Mucosa of rectum (tissue), 2 donors: ENCODE measurements at regions not wholly inside any gene's neighbourhood (a gene's known extent, or its start where the extent isn't known, plus 50 kb on each side); places are given as distances from the start of the nearest gene placed in this dataset.

Experiments
- H3K27ac ChIP-seq, 2 donors: one replicate each; pipeline ENCODE4 v1.7.0; 2013; ENCODE audit warnings: inconsistent platforms in 2 of 2, low read depth in 2 of 2, low read length in 2 of 2
- H3K27me3 ChIP-seq, 2 donors: one replicate each; pipeline ENCODE4 v1.7.0; 2013; ENCODE audit warnings: low read length in 2 of 2; ENCODE audit not compliant: control insufficient read depth in 2 of 2, insufficient read depth in 2 of 2
- H3K36me3 ChIP-seq, 2 donors: one replicate each; pipeline ENCODE4 v1.7.0; 2013; ENCODE audit warnings: low read length in 2 of 2; ENCODE audit not compliant: control insufficient read depth in 2 of 2, insufficient read depth in 2 of 2
- H3K4me1 ChIP-seq, 2 donors: one replicate each; pipeline ENCODE4 v1.7.0; 2013; ENCODE audit warnings: low read length in 2 of 2, mild to moderate bottlenecking in 1 of 2; ENCODE audit not compliant: control insufficient read depth in 2 of 2, insufficient read depth in 2 of 2
- H3K4me3 ChIP-seq, 2 donors: one replicate each; pipeline ENCODE4 v1.7.0; 2013; ENCODE audit warnings: low read length in 2 of 2
- H3K9ac ChIP-seq, 2 donors: one replicate each; pipeline ENCODE4 v1.7.0; 2013; ENCODE audit warnings: low read length in 2 of 2, low read depth in 1 of 2, mild to moderate bottlenecking in 1 of 2
- H3K9me3 ChIP-seq, 2 donors: one replicate each; pipeline ENCODE4 v1.7.0; 2013; ENCODE audit warnings: low read length in 2 of 2; ENCODE audit not compliant: control insufficient read depth in 2 of 2
- donor health status: healthy.
- donor health status: Normal muscosa, but diverticular disease.

DNA sequence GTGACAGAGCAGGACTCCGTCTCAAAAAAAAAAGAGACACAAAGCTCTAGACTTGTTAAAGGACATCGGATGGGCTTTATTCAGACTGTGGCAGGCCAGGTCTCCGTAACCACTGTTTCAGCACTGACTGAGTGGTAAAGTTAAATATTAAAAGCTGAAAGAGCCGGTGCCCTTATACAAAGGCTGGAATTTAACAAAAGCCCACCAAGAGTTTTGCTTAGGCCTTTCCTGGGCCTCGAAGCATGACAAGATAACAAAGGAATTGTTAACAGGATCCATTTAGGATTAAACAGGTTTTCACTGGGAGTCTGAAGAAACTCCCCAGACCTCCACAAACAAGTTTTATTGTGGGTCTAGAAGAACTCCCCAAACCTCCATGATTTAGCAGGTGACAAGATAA lies 727.8 kb downstream of the TYW1 start:
- Histone ChIP-seq H3K4me1 (no peaks in the 10 kb centered on the region), H3K27ac (no peak overlapping the region), H3K4me3 (no peak overlapping the region), H3K36me3 (no peaks in the 10 kb centered on the region), H3K27me3 (no peaks in the 10 kb centered on the region), H3K9ac (no peak overlapping the region), H3K9me3 (no peaks in the 10 kb centered on the region)

DNA sequence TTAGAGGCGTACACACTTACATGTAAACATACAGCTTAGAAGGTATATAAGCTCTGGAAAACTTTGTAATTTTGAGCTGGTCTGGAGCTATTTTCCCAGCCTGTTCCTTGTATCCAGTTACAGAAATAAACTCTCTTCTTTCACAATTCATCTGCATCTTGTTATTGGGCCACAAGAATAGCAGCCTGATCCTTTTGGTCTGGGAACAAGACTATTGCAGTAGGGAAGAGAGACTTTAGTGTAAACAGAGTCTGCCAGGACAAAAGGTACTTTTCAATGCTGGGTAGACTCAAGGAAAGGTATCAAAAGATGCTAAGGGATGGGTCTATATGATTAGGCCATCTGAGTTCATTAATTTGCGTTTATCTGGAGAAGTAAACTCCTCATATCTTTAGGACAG lies 728.3 kb downstream of the TYW1 start:
- no peak overlapping the region for H3K9ac ChIP-seq
- H3K36me3 ChIP-seq = no peaks in the 10 kb centered on the region
- no peaks in the 10 kb centered on the region for H3K27me3 ChIP-seq
- no peak overlapping the region for H3K4me3 ChIP-seq
- H3K9me3 ChIP-seq = no peaks in the 10 kb centered on the region
- H3K4me1 ChIP-seq = no peaks in the 10 kb centered on the region
- no peak overlapping the region for H3K27ac ChIP-seq

DNA sequence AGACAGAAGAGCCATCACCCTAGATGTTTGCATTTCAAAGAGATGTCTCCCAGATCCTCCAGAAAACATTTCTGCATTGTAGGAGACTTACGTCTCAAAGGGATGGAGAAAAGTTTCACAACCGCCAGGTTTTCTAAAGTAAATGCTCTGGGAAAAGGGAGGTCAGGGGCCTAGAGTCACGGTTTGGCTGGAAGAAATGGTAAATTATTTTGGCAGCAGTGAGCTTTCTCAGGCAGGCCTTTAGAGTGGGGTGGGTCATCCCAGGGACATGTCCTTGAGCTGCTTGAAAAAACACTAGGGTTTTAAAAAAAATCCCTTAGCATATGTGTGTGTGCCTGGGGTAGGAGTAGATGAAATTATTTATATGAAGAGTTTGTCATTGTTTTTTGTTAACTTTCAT lies 728.8 kb downstream of the TYW1 start:
- Histone ChIP-seq H3K27me3 (no peaks in the 10 kb centered on the region), H3K27ac (no peak overlapping the region)

DNA sequence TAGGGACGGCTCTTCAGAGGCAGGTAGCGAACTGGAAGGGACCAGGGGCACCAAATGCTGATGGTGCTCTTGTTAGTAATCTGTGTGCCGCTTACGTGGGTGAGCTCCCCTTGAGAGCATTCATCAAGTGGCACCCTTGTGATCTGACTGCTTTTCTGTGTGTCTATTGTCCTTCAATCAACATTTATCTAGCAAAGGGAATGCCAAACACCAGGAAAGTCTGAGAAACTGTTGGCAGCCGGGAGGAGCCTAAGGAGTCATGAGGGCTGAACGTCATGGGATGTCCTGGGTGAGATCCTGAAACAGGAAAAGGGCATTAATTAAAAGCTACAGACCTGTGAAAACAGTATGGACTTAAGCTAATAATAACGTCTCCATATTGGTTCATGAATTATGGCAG lies 733.1 kb downstream of the TYW1 start:
- Histone ChIP-seq H3K27me3 (no peaks in the 10 kb centered on the region), H3K9ac (no peak overlapping the region), H3K36me3 (no peaks in the 10 kb centered on the region), H3K9me3 (no peaks in the 10 kb centered on the region), H3K4me3 (no peak overlapping the region), H3K4me1 (no peaks in the 10 kb centered on the region), H3K27ac (no peak overlapping the region)

More for the DNA sequence above, 728.8 kb downstream of the TYW1 start:
- no peaks in the 10 kb centered on the region for H3K36me3 ChIP-seq
- H3K4me1 ChIP-seq = no peaks in the 10 kb centered on the region
- H3K9ac ChIP-seq = no peak overlapping the region
- no peaks in the 10 kb centered on the region for H3K9me3 ChIP-seq
- H3K4me3 ChIP-seq = no peak overlapping the region

DNA sequence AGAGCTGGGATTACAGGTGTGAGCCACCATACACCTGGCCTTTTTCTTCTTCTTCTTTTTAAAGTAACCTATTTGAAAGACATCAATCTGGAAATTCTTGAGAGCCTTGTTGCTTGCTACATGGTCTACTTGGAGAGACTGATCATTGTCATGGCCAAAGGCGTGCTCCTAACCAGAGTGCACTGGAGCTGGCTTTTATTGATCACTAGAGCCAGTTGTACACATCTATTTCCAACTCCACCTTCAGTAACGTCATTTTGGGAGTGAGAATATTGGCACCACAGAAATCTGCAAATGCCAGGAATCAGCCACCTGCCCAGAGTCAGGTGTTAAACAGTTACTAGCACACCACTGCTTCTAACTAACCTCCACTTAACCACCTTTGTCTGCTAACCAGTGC lies 735.1 kb downstream of the TYW1 start:
- Histone ChIP-seq H3K4me3 (no peak overlapping the region), H3K27me3 (no peaks in the 10 kb centered on the region), H3K9me3 (no peaks in the 10 kb centered on the region), H3K4me1 (no peaks in the 10 kb centered on the region), H3K27ac (no peak overlapping the region), H3K9ac (no peak overlapping the region), H3K36me3 (no peaks in the 10 kb centered on the region)

DNA sequence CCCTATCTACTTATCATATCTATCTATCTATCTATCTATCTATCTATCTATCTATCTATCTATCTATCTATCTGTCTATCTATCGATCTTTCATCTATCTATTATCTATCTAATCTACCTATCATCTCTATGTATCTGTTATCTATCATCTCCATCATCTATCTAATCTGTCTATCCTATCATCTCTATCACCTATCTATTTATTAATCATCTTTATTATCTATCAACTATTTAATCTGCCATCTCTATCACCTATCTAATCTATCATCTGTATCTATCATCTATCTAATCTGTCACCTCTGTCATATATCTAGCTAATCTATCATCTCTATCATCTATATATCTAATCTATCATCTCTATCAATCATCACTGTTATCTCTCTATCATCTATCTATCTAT lies 736.3 kb downstream of the TYW1 start:
- Histone ChIP-seq H3K27ac (no peak overlapping the region), H3K4me1 (no peaks in the 10 kb centered on the region), H3K27me3 (no peaks in the 10 kb centered on the region), H3K9me3 (no peaks in the 10 kb centered on the region), H3K36me3 (no peaks in the 10 kb centered on the region), H3K9ac (no peak overlapping the region), H3K4me3 (no peak overlapping the region)

DNA sequence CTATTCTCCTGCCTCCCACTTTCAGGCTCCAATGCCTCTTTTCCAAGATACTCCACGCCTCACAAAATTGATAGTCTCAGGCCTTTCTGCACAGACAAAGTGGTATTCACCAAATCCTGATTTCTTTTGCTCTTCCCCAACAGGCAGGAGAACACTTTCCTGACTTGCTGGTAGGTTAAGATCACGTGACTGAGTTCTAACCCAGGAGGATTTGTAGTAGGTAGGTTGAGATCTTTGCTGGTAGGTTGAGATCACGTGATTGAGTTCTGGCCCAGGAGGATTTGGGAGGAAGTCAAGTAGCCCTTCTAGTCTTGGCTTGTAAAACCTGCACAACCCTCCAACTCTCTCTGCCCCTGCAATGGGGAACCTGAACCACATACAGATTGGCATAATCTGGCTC lies 741.5 kb downstream of the TYW1 start:
- no peak overlapping the region for H3K9ac ChIP-seq
- no peak overlapping the region for H3K4me3 ChIP-seq
- H3K36me3 ChIP-seq = no peaks in the 10 kb centered on the region
- no peaks in the 10 kb centered on the region for H3K4me1 ChIP-seq
- H3K9me3 ChIP-seq = peaks cover 0 to 3% of the 10 kb centered on the region in 2 donors
- no peaks in the 10 kb centered on the region for H3K27me3 ChIP-seq
- H3K27ac ChIP-seq = no peak overlapping the region

DNA sequence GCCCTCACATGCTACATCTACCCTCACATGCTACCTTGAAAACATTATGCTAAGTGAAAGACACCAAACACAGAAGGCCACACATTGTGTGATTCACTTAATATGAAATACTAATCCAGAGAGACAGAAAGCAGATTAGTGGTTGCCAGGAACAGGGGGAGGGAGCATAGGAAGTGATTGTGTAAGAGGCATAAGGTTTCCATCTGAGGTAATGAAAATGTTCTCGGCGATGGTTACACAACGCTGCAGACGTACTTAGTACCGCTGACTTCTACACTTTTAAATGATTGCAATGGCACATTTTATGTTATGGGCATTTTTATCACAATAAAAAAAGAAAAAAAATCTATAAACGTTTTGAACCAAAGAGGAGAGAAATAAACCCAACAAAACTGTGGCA lies 742.3 kb downstream of the TYW1 start:
- peaks cover 0 to 3% of the 10 kb centered on the region in 2 donors for H3K9me3 ChIP-seq
- H3K27me3 ChIP-seq = no peaks in the 10 kb centered on the region
- no peak overlapping the region for H3K4me3 ChIP-seq
- H3K9ac ChIP-seq = no peak overlapping the region
- no peaks in the 10 kb centered on the region for H3K36me3 ChIP-seq
- no peaks in the 10 kb centered on the region for H3K4me1 ChIP-seq
- H3K27ac ChIP-seq = no peak overlapping the region

DNA sequence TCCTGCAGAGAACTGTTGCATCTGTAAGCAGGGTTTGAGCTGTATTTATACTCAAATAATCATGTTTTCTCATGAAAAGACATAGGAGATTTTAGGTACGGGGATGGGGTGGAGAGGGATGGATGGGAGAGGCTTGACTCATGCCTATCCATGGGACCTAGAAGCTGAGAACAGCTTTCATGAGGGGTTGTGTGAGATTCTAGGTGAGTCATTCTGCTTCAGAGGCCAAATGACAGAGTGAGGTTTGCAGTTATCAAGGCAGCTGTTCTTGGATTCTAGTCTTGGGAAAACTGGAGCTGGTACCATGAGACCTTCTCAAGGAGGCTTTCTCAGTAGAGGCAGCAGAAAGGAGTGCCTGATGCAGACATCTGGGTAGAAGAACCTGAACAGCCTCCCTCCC lies 746.9 kb downstream of the TYW1 start:
- Histone ChIP-seq H3K9ac (no peak overlapping the region), H3K27ac (no peak overlapping the region), H3K9me3 (peaks cover 0 to 3% of the 10 kb centered on the region in 2 donors), H3K4me1 (no peaks in the 10 kb centered on the region), H3K27me3 (no peaks in the 10 kb centered on the region), H3K36me3 (no peaks in the 10 kb centered on the region), H3K4me3 (no peak overlapping the region)

DNA sequence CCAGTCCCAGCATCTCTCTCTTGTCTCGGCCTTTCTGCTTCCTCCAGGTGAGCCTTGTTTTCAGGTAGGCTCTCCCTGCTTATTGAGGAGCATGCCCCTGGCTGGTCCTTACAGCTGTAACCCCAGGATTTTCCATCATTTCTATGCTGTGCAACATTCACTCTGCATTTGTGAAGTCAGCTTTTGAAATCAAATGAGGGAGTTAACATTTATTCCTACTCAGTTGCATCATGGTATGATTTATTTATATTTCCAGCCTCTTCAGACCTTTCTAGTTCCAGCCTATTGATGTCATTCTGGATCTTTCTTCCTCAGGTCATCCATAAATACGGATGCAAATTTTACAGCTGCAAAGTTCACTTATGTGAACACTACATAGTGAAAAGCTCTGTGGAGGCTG lies 755.6 kb downstream of the TYW1 start:
- H3K9me3 ChIP-seq = peaks cover 0 to 4% of the 10 kb centered on the region in 2 donors
- no peaks in the 10 kb centered on the region for H3K4me1 ChIP-seq
- no peak overlapping the region for H3K27ac ChIP-seq

DNA sequence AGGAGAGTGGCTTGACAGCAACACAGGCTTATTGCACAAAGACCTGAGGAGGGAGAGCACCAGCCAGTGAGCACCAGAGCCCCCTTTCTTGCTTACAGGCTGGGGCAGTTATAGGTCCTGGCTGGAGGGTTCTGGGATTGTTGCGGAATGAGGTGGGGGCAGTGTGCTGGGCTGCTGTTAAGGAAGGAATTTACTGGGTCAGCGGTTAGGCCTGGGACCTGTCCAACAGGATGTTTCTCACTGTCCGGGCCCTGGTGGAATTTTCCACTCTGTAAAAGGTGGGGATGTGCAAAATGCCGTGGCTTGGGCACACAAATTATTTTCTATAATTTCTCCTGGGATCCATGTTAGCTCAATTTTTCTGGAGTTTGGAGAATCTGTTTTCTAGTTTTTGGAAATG lies 757.3 kb downstream of the TYW1 start:
- no peaks in the 10 kb centered on the region for H3K36me3 ChIP-seq
- H3K27me3 ChIP-seq = no peaks in the 10 kb centered on the region
- no peak overlapping the region for H3K27ac ChIP-seq
- no peak overlapping the region for H3K9ac ChIP-seq
- peaks cover 0 to 4% of the 10 kb centered on the region in 2 donors for H3K9me3 ChIP-seq
- no peaks in the 10 kb centered on the region for H3K4me1 ChIP-seq
- H3K4me3 ChIP-seq = no peak overlapping the region

More for the DNA sequence above, 755.6 kb downstream of the TYW1 start:
- Histone ChIP-seq H3K36me3 (no peaks in the 10 kb centered on the region), H3K27me3 (no peaks in the 10 kb centered on the region), H3K4me3 (no peak overlapping the region), H3K9ac (no peak overlapping the region)
